Uterus (tissue), 2 donors: ENCODE measurements at regions not wholly inside any gene's neighbourhood (a gene's known extent, or its start where the extent isn't known, plus 50 kb on each side); places are given as distances from the start of the nearest gene placed in this dataset.

Experiments
- CTCF ChIP-seq, 4 experiments: fragments of 200-600 bp in 2 of 4; fragments of 450-650 bp in 2 of 4; sonication (generic) in 2 of 4; IDR thresholded peaks; one replicate each; pipeline ENCODE4 v1.5.1; 2016 to 2019; ENCODE audit warnings: antibody characterized with exemption in 4 of 4, mild to moderate bottlenecking in 2 of 4, moderate library complexity in 1 of 4
- POLR2A ChIP-seq, 2 donors: fragments of 450-650 bp; IDR thresholded peaks; one replicate each; pipeline ENCODE4 v1.6.1; 2016; ENCODE audit warnings: antibody characterized with exemption in 2 of 2, mild to moderate bottlenecking in 1 of 2, moderate library complexity in 1 of 2

DNA sequence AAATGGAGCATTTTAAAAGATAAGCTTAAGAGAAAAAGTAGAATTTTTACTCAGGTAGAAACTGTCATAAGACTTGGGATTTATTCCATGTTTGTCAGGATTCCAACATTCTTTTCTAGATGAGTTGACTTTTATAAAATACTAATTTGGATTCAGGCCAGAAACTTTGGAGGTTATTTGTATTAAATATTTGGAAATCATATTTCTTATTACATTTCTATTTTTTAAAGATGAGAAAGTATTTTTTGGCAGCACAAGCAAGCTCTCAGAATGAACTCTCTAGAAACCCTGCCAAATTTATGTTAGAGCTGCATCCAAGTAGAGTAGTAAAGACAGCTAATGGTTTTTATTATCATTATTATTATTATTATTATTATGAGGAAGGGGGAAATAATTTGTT lies 1014.9 kb upstream of the GJE1 start:
- TF ChIP-seq CTCF (IDR thresholded peaks at IDR 0.05) (no peak), POLR2A (IDR thresholded peaks at IDR 0.05) (no peak)
